ENCODE measurements at regions not wholly inside any gene's neighbourhood (a gene's known extent, or its start where the extent isn't known, plus 50 kb on each side); places are given as distances from the start of the nearest gene placed in this dataset.
"Not testable (repeated sequence)": the region's sequence is repeated elsewhere in the genome, so short reads cannot be mapped to it uniquely, and the experiment has no call there.

DNA sequence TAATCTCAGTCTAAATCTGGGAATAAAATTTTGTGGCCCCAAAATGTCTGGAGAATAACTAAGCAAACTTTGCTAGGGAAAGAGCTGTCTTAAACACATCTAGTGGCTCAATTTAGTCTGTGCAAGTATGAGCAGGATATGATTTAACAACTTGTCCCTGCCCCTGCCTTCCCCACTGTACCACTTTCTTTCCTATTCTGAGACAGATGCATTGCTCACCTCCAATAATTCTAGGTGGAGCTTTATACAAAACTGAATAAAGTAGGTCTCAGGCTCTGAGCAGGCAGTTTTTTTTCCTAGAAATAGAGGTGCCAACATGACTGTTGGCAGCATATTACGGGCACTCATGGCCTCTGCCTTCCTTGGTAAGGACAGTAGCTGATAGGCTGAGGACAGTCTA, 412.1 kb downstream of the DAD1 start:
- no peak for DNase-seq (ENCODE audit: low spot score in 2 of 2)
- TF ChIP-seq, protein P1, sequence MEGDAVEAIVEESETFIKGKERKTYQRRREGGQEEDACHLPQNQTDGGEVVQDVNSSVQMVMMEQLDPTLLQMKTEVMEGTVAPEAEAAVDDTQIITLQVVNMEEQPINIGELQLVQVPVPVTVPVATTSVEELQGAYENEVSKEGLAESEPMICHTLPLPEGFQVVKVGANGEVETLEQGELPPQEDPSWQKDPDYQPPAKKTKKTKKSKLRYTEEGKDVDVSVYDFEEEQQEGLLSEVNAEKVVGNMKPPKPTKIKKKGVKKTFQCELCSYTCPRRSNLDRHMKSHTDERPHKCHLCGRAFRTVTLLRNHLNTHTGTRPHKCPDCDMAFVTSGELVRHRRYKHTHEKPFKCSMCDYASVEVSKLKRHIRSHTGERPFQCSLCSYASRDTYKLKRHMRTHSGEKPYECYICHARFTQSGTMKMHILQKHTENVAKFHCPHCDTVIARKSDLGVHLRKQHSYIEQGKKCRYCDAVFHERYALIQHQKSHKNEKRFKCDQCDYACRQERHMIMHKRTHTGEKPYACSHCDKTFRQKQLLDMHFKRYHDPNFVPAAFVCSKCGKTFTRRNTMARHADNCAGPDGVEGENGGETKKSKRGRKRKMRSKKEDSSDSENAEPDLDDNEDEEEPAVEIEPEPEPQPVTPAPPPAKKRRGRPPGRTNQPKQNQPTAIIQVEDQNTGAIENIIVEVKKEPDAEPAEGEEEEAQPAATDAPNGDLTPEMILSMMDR (IDR thresholded peaks at IDR 0.05), result no peak
- Histone ChIP-seq H3K27me3 (no peaks in the 10 kb centered on the region), H3K9me3 (no peaks in the 10 kb centered on the region), H3K27ac (no peak overlapping the region), H3K36me3 (no peaks in the 10 kb centered on the region), H3K4me1 (no peaks in the 10 kb centered on the region), H3K4me3 (no peak overlapping the region)
- intact Hi-C loops (cut with DNase I), result no loop called here

DNA sequence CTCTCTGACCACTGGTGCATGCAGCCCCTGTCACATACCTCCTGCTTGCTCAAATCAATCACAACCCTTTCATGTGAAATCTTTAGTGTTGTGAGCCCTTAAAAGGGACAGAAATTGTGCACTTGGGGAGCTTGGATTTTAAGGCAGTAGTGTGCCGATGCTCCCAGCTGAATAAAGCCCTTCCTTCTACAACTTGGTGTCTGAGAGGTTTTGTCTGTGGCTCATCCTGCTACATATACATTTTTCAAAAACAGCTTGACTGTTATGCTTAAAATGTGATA, 413.8 kb downstream of the DAD1 start:
- H3K4me1 ChIP-seq; H3K4me3 ChIP-seq; H3K36me3 ChIP-seq; DNase-seq (ENCODE audit: low spot score in 2 of 2); H3K27me3 ChIP-seq; H3K27ac ChIP-seq; intact Hi-C loops (cut with DNase I); H3K9me3 ChIP-seq: not testable (repeated sequence)

DNA sequence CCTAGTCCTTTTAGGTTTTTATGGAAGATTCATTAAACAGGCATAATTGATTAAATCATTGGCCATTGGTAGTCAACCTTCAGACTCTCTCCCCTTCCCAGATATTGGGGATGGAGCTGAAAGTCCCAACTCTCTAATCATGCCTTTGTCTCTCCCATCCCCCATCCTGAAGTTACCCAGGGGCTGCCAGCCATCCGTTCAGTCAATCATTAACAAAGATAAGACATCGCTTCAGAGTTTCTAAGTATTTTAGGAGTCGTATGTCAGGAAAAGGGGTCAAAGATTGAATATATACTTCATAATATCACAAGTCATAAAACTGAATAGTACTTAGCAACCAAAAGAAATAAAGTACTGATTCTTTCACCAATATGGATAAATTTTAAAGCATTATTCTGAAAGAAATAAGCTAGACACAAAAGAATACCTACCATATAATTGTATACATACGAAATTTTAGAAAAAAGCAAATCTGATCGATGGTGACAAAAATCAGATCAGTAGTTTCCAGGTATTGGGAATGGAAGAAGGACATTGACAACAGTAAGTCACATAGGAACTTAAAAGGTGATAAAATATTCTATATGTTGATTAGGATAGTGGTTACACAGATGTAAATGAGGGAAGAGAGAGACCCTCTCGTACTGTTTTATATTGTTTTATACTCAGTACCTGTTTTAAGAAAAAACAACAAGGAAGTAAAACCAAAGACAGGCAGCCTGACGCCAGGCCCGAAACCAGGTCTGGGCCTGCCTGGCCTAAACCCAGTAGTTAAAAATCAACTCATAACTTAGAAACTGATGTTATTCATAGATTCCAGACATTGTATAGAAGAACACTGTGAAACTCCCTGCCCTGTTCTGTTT, 414.4 kb downstream of the DAD1 start:
- H3K9me3 ChIP-seq, result no peaks in the 10 kb centered on the region
- no peak overlapping the region for H3K27ac ChIP-seq
- no peaks in the 10 kb centered on the region for H3K36me3 ChIP-seq
- no peak for DNase-seq (ENCODE audit: low spot score in 2 of 2)
- intact Hi-C loops (cut with DNase I), result no loop called here
- no peaks in the 10 kb centered on the region for H3K4me1 ChIP-seq
- H3K4me3 ChIP-seq, result no peak overlapping the region
- no peaks in the 10 kb centered on the region for H3K27me3 ChIP-seq
- TF ChIP-seq, protein P1 (IDR thresholded peaks at IDR 0.05), result no peak

DNA sequence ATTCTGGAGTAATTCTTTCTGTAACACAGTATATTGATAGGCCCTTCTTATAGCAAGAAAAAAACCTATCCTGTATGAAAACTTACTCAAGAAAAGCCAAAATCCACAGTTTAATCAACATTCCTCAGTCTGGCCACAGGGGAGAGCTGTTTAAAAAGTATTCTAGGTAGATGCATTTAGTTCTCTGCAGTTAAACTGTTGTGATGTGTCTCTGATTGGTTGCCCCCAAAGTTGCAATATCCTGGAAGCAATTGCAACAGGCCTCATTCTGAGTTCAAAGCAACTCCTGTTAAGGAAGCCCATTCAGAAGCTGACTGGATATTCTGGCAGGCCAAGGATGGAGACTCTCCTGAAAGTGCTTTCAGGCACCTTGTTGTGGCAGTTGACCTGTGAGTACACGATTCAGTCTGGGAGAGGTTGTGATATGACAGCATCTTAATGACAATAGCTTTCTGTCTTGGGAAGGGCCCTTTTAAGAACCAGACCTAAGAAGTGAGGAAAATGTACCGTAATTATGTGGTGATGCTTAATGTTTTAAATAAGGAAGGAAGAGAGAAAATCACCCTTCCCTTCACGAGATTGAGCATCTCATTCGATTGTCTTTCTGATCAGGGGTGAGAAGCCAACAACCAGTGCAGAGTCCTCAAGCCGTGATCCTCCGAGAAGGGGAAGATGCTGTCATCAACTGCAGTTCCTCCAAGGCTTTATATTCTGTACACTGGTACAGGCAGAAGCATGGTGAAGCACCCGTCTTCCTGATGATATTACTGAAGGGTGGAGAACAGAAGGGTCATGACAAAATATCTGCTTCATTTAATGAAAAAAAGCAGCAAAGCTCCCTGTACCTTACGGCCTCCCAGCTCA, 420.7 kb downstream of the DAD1 start:
- no peaks in the 10 kb centered on the region for H3K9me3 ChIP-seq
- DNase-seq (ENCODE audit: low spot score in 2 of 2), result no peak
- H3K36me3 ChIP-seq, result no peaks in the 10 kb centered on the region
- no peak overlapping the region for H3K4me3 ChIP-seq
- TF ChIP-seq, protein P1 (IDR thresholded peaks at IDR 0.05), result no peak
- H3K27ac ChIP-seq, result no peak overlapping the region
- H3K27me3 ChIP-seq, result no peaks in the 10 kb centered on the region
- H3K4me1 ChIP-seq, result no peaks in the 10 kb centered on the region
- intact Hi-C loops (cut with DNase I), result no loop called here

DNA sequence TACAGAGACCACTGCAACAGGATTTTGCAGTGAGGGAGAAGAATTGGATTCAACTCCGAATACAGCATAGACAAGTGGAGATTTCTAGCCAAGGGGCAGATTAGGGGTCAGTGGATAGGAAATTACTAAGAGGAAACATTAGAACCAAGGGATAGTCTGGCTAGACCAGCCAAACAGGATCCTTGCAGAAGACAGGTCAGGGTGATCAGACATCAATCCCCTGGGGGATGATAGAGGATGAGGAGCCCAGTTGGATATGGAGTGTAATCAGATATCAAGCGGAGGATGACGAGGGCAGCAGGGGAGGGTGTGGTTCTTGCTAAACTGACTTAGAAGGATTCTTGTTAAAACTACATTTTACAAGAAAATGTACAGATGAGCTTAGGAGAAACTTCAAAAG, 424.4 kb downstream of the DAD1 start:
- TF ChIP-seq, protein P1 (IDR thresholded peaks at IDR 0.05), result no peak
- Histone ChIP-seq H3K27ac (no peak overlapping the region), H3K4me3 (no peak overlapping the region), H3K4me1 (no peaks in the 10 kb centered on the region), H3K27me3 (no peaks in the 10 kb centered on the region), H3K36me3 (no peaks in the 10 kb centered on the region), H3K9me3 (no peaks in the 10 kb centered on the region)
- DNase-seq (ENCODE audit: low spot score in 2 of 2), result no peak
- intact Hi-C loops (cut with DNase I), result no loop called here

DNA sequence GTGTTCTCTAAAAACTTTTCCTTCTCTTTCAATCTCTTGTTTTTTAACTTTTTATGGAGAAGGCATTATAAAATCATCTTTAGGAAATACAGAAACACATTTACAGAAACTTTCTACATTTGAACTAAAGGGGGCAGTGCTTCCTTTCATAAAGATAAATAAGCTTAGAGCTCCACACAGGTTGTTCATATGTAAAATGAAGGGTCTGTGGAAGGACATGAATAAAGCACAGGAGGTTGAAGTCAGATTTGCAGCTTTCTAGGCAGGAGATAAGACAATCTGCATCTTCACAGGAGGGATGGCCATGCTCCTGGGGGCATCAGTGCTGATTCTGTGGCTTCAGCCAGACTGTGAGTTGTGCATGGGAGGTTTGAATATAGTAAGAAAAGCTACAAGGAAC, 426.0 kb downstream of the DAD1 start:
- Histone ChIP-seq H3K36me3 (no peaks in the 10 kb centered on the region), H3K4me1 (no peaks in the 10 kb centered on the region), H3K4me3 (no peak overlapping the region), H3K27me3 (no peaks in the 10 kb centered on the region), H3K9me3 (no peaks in the 10 kb centered on the region), H3K27ac (no peak overlapping the region)
- no peak for DNase-seq (ENCODE audit: low spot score in 2 of 2)
- TF ChIP-seq, protein P1 (IDR thresholded peaks at IDR 0.05), result no peak
- intact Hi-C loops (cut with DNase I), result no loop called here

Data from ascending aorta (tissue), 2 donors.